ENCODE measurements at regions not wholly inside any gene's neighbourhood (a gene's known extent, or its start where the extent isn't known, plus 50 kb on each side); places are given as distances from the start of the nearest gene placed in this dataset.
A peak's percentile ranks its signal among the peaks of the same experiment; 100 is the strongest.

GRCh38 chr9:99578666-99579065, 243.0 kb upstream of the NR4A3 start:
- ATAC-seq (ENCODE audit: insufficient read depth, low FRiP score) (no peak), DNase-seq (no peak)
- no peak for TF ChIP-seq CTCF (IDR thresholded peaks at IDR 0.05; ENCODE audit: control extremely low read depth, extremely low read depth)
- Histone ChIP-seq H3K9me3 (ENCODE audit: control insufficient read depth in 4 of 4, insufficient read depth in 3 of 4, low read length in 3 of 4) (peaks cover 0 to 2% (median 0%) of the 10 kb centered on the region in 4 donors), H3K4me1 (ENCODE audit: control insufficient read depth in 5 of 5, insufficient read depth in 5 of 5, low read length in 5 of 5) (no peaks in the 10 kb centered on the region), H3K36me3 (ENCODE audit: control insufficient read depth in 4 of 4, insufficient read depth in 4 of 4, low read length in 4 of 4) (no peaks in the 10 kb centered on the region), H3K27ac (ENCODE audit: low read depth in 1 of 2, low read length in 1 of 2) (no peak overlapping the region), H3K27me3 (ENCODE audit: control insufficient read depth in 3 of 3, insufficient read depth in 3 of 3, low read length in 2 of 3) (no peaks in the 10 kb centered on the region), H3K4me3 (no peak overlapping the region), H3K9ac (ENCODE audit: insufficient read depth in 1 of 2, low read length in 2 of 2) (no peak overlapping the region)
- WGBS, 2 donors: 96 to 100% methylated on average over 1 of the region's 1 CpG

GRCh38 chr9:99579964-99580363, 241.7 kb upstream of the NR4A3 start:
- Histone ChIP-seq H3K4me3 (no peak overlapping the region), H3K36me3 (ENCODE audit: control insufficient read depth in 4 of 4, insufficient read depth in 4 of 4, low read length in 4 of 4) (no peaks in the 10 kb centered on the region), H3K27me3 (ENCODE audit: control insufficient read depth in 3 of 3, insufficient read depth in 3 of 3, low read length in 2 of 3) (no peaks in the 10 kb centered on the region), H3K4me1 (ENCODE audit: control insufficient read depth in 5 of 5, insufficient read depth in 5 of 5, low read length in 5 of 5) (no peaks in the 10 kb centered on the region), H3K9ac (ENCODE audit: insufficient read depth in 1 of 2, low read length in 2 of 2) (no peak overlapping the region), H3K27ac (ENCODE audit: low read depth in 1 of 2, low read length in 1 of 2) (no peak overlapping the region), H3K9me3 (ENCODE audit: control insufficient read depth in 4 of 4, insufficient read depth in 3 of 4, low read length in 3 of 4) (peaks cover 0 to 3% (median 0%) of the 10 kb centered on the region in 4 donors)
- no peak for TF ChIP-seq CTCF (IDR thresholded peaks at IDR 0.05; ENCODE audit: control extremely low read depth, extremely low read depth)
- 68 to 74% methylated on average over 4 of the region's 4 CpGs for WGBS, 2 donors
- no peak for DNase-seq
- ATAC-seq (ENCODE audit: insufficient read depth, low FRiP score): peak; percentile 63

- Histone ChIP-seq H3K9me3 (ENCODE audit: control insufficient read depth in 4 of 4, insufficient read depth in 3 of 4, low read length in 3 of 4) (peaks cover 0 to 3% (median 0%) of the 10 kb centered on the region in 4 donors), H3K36me3 (ENCODE audit: control insufficient read depth in 4 of 4, insufficient read depth in 4 of 4, low read length in 4 of 4) (no peaks in the 10 kb centered on the region), H3K4me3 (no peak overlapping the region), H3K9ac (ENCODE audit: insufficient read depth in 1 of 2, low read length in 2 of 2) (no peak overlapping the region), H3K4me1 (ENCODE audit: control insufficient read depth in 5 of 5, insufficient read depth in 5 of 5, low read length in 5 of 5) (no peaks in the 10 kb centered on the region), H3K27ac (ENCODE audit: low read depth in 1 of 2, low read length in 1 of 2) (no peak overlapping the region), H3K27me3 (ENCODE audit: control insufficient read depth in 3 of 3, insufficient read depth in 3 of 3, low read length in 2 of 3) (no peaks in the 10 kb centered on the region)
- WGBS, 2 donors: 79 to 83% methylated on average over 6 of the region's 6 CpGs
- no peak for ATAC-seq (ENCODE audit: insufficient read depth, low FRiP score)
- no peak for DNase-seq
- TF ChIP-seq CTCF (IDR thresholded peaks at IDR 0.05; ENCODE audit: control extremely low read depth, extremely low read depth): no peak
These were observed 238.9 kb upstream of the NR4A3 start for GRCh38 chr9:99582814-99583213.

GRCh38 chr9:99588299-99588698, 233.4 kb upstream of the NR4A3 start:
- H3K27ac ChIP-seq (ENCODE audit: low read depth in 1 of 2, low read length in 1 of 2): no peak overlapping the region
- H3K4me3 ChIP-seq: no peak overlapping the region
- H3K36me3 ChIP-seq (ENCODE audit: control insufficient read depth in 4 of 4, insufficient read depth in 4 of 4, low read length in 4 of 4): no peaks in the 10 kb centered on the region
- TF ChIP-seq CTCF (IDR thresholded peaks at IDR 0.05; ENCODE audit: control extremely low read depth, extremely low read depth): no peak
- DNase-seq: no peak
- ATAC-seq (ENCODE audit: insufficient read depth, low FRiP score): no peak
- no peak overlapping the region for H3K9ac ChIP-seq (ENCODE audit: insufficient read depth in 1 of 2, low read length in 2 of 2)
- peaks cover 0 to 3% (median 0%) of the 10 kb centered on the region in 4 donors for H3K9me3 ChIP-seq (ENCODE audit: control insufficient read depth in 4 of 4, insufficient read depth in 3 of 4, low read length in 3 of 4)
- H3K27me3 ChIP-seq (ENCODE audit: control insufficient read depth in 3 of 3, insufficient read depth in 3 of 3, low read length in 2 of 3): no peaks in the 10 kb centered on the region
- H3K4me1 ChIP-seq (ENCODE audit: control insufficient read depth in 5 of 5, insufficient read depth in 5 of 5, low read length in 5 of 5): no peaks in the 10 kb centered on the region
- 84 to 89% methylated on average over 3 of the region's 3 CpGs for WGBS, 2 donors
